ENCODE measurements at regions not wholly inside any gene's neighbourhood (a gene's known extent, or its start where the extent isn't known, plus 50 kb on each side); places are given as distances from the start of the nearest gene placed in this dataset.
"Not testable (repeated sequence)": the region's sequence is repeated elsewhere in the genome, so short reads cannot be mapped to it uniquely, and the experiment has no call there.

- FAIRE-seq, result no peak
Measured at GRCh38 chr6:130676077-130676772, 151.0 kb upstream of the SMLR1 start.

DNA sequence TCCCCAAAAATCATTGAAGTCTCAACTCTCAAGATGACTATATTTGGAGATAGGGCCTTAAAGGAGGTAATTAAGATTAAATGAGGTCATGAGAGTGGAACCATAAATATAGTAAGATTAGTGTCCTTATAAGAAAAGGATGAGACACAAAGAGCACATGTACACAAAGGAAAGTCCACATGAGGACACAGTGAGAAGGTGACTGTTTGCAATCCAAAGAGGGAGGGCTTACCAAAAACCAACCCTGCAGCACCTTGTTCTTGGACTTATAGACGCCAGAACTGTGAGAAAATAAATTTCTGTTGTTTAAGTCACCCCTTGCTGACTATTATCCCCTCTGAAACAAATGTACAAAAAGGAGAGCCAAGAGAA is 150.4 kb upstream of the SMLR1 start:
- FAIRE-seq, result no peak

- FAIRE-seq, result no peak
Measured at GRCh38 chr6:130677312-130677711, 149.9 kb upstream of the SMLR1 start.

DNA sequence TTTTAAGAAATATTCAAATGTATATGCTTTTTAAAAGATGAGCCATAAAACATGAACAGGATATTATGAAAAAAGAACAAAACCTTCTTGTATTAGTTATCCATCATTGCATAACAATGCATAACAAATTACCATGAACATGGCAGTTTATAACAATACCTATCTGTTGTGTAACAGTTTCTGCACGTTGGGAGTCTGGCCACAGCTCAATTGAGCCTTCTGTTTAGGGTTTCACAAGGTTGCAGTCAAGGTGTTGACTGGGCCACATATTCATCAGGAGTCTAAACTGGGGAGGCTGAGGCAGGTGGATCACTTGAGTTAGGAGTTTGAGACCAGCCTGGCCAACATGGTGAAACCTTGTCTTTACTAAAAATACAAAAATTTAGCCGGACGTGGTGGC is 149.4 kb upstream of the SMLR1 start:
- FAIRE-seq, result no peak

DNA sequence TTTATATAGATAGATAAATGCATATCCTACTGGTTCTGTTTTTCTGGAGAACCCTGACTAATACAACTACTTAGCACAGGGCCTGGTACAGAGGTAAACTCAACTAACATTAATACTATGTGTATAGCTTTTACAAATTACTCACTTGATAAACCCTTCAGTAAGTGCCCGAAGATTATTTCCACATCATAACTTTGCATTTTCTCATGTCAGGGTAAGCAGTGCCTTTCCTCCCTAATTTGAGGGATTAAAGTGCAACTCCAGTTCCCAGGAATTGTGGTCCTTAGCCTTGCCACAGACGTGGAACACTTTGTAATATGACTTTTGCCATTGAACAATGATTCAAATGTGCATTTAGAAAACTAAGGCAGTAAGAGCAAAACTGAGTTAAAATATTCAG is 147.5 kb upstream of the SMLR1 start:
- no peak for FAIRE-seq

DNA sequence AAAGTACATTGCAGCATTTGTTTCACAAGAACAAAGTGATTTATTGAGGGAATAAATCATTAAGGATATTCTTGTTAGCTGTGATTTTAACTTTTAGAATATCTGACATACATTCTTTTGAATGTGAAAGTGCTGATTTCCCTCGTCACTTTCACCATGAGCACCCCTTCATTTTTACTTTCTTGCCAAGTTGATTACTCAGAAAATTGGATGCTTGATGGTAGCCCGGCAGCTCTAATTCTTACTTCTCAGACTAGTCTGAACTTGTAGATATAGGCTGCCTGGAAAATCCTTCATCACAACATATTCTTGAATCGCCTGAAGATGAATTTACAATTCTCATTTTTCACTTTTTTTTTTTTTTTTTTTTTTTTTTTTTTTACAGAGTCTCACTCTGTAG is 147.1 kb upstream of the SMLR1 start:
- no peak for FAIRE-seq

- FAIRE-seq, result no peak
Measured at GRCh38 chr6:130681028-130681427, 146.2 kb upstream of the SMLR1 start.

DNA sequence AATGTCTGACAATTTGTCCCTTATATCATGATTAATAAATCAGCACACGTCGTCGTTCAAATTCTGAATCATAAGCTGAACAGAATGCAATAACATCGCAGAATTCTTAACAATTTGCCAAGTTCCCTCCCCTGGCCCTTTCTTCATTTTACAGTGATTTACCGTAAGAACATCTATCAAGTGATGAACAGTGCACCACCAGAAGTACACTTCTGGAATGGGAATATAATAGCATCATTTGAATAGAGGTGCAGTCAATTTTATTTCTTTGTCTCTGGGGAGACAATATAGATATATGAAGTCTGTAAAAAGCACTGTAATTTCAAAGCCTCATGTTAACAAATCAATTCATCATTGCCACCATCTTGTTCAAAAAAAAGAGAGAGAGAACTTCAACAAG is 145.1 kb upstream of the SMLR1 start:
- no peak for FAIRE-seq

DNA sequence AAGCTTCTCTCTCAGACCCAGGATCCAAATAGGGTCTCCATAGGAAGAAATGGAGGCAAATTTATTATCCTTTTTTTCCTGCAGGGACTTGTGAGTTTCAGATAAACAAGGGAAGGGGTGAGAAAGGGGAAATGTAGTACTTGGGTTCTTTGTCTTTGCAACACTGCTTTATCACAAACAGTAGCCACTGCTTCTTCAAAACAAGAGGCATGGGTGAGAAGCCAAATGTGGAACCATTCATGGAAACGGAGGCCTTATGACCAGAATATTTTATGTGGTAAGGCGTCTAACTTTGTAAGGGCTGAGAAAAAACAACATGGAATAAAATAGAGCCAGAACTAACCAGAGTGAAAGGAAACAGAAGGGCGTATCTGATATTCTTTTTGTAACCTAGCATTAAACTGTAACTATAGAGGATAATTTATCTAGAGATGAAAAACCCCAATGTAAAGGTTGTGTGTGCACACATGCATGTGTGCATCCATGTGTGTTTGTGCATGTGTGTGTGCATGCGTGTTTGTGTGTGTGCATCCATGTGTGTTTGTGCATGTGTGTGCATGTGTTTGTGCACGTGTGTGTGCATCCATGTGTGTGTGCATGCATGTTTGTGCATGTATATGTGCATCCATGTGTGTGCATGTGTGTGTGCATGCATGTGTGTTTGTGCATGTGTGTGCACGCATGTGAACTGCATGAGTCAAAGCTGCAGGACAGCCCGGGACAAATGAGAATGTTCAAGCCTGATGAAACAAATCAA is 143.3 kb upstream of the SMLR1 start:
- FAIRE-seq, result no peak

DNA sequence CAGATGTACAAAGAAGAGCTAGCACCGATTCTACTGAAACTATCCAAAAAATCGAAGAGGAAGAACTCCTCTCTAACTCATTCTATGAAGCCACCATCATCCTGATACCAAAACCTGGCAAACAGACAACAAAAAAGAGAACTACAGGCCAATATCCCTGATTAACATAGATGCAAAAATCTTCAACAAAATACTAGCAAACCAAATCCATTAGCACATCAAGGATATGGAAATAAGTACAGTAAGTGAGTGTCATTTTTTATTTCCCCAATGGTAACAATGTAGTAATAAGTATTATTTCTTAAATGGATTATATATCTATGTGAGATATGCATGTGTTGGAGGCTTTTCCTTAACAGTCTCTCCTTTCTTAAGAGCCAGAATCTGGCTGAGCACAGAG is 134.5 kb upstream of the SMLR1 start:
- FAIRE-seq, result no peak

- no peak for FAIRE-seq
Measured at GRCh38 chr6:130693944-130694343, 133.3 kb upstream of the SMLR1 start.

GRCh38 chr6:130694606-130695005 is 132.6 kb upstream of the SMLR1 start:
- FAIRE-seq, result no peak

DNA sequence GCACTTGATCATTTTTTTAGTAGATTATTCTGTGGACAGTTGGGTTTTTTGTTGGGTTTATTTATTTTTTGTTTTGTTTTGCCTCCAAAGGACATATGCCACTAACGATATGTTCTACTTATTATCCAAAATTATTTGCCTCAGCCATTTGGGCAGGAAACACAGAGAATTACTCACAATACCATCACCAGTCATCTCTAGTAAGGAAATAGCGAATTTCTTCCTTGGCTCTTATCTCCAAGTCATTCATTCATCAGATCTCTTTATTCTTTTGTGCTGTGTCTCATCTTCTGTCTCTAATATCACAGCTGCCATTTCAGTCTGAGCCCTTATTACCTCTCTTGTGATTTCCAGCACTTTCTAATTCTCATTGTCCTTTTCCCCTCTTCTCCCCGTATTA is 130.4 kb upstream of the SMLR1 start:
- FAIRE-seq, result no peak

DNA sequence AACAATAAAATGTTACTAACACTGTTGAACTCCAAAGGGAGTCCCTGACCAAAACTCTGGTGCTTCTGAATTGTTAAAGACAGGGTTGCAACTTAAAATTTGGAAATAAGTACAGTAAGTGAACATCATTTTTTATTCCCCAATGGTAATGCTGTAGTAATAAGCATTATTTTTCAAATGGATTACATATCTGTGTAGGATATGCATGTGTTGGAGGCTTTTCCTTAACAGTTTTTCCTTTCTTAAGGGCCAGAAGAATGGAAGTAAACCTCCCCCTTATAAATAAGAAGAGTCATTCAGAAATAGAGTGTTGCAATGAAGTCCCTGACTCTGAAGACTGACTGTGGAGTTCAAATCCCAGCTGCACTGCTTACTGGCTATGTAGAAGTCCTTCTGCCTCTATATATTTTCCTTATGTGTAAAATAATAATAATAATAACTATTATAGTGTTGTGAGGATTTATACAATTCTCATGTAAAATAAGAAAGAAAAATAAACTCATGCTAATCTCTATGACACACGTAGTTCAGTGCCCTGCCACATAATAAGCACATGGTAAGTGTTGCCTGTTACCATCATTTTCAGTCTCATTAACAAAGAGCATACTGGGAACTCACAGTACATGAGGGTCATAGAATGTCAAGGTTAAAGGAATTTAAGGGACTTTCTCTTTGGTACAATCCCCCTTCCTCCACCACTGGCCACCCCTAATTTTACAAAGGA is 129.8 kb upstream of the SMLR1 start:
- no peak for FAIRE-seq

DNA sequence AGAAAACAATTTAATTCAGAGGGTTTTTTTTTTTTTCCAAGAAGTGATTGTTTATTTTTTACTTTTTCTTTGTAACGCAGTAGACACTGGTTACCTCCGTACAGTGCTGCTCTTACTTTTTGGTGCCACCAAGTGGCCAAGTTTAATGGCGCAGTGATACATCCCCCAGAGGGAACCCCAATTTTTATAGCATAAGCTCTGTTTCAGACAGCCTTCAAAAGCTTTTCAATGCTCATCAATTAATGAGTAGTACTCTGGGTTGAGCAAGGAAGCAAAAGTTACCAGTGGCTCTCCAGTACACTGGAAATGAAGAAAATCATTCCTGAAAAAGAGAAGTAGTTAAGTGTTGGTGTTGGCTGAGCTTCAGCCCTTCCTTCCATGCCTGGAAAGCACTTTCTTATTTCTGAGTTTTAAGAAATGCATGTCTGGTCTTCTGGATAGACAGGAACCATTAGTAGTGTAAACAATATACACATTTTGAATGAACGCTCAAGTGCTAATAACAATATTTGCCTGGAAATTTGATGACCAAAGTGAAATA is 129.1 kb upstream of the SMLR1 start:
- FAIRE-seq, result no peak

DNA sequence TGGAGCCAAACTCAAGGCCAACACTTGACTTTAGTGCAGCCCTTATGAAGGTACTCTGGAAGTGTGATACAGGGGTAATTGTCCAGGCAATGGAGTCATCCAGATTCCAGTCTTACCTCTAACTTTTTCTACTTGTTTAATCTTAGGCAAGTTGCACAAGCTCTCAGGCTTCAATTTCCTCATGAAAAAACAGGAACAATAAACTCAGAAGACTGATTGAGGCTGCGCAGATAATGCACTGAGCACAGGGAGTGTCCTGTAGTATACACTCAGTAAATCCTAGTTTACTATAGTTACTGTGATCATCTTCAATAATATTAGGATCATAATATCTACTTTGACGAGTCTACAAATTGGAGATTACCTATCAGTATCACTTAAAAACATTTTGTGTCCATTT is 127.5 kb upstream of the SMLR1 start:
- no peak for FAIRE-seq

DNA sequence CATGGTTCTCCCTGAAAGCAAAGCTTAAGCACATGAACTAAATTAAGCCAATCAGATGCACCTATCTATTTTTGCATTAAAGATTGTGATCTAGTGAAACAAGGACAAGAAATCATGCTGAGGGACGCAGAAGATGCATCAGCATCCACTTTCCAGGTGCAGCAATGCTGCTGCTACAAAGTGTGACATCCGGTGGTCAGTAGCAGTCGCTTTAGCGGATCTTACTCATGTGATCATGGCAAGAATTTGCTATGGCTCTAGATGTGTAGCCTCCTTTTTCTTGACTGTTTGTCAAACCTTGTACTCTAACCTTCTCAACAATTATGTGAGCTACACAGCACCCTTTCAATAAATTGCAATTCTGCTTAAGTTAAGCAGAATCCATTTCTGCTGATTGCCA is 126.8 kb upstream of the SMLR1 start:
- FAIRE-seq, result no peak

- no peak for FAIRE-seq
Measured at GRCh38 chr6:130708338-130708737, 118.9 kb upstream of the SMLR1 start.

DNA sequence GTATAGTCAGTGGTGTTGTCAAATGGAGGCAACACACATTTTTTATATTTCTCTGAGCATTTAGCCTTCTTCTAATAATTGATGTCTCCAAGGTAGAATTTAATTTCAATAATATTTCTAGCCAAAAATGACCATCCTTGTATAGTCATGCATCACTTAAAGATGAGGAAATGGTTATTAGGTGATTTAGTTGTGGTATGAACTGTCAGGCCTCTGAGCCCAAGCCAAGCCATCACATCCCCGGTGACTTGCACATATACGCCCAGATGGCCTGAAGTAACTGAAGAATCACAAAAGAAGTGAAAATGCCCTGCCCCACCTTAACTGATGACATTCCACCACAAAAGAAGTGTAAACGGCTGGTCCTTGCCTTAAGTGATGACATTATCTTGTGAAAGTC is 115.6 kb upstream of the SMLR1 start:
- not testable (repeated sequence) for FAIRE-seq

DNA sequence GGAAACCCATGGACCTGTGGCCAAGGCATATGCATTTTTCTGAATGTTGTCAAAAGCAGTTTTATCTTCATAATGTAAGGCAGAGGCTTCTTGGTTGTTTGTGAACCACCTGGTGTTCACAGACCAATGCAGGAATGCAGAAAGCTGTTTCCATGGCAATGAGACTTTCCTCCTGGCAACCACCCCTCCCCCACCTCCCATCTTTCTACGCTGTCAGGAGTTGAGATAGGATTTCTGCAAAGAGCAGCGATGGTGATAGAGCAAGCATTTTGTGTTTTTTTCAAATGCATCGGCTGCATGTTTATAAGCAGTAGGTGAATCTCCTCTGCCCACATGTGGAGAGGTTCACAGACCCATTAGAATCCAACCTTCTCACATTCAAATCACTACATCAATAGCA is 114.1 kb upstream of the SMLR1 start:
- FAIRE-seq, result no peak

DNA sequence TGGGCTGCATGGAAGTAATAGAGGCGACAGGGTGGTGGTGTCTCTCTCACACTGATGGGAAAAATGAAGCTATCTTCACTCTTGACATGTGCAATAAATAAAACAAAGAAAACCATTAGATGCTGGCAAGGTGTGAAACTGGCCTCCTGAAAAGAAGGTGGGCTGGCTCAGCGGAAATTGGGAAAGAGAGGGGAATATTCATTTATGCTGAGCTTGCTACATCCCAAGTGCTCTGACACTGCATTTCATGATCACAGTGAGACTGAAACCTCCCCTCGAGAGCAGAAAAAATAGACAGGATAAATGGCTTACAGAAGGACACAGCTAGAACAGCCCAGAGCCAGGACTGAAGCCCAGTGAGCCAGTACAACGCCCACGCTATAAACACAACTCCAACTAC is 112.1 kb upstream of the SMLR1 start:
- FAIRE-seq, result no peak

- no peak for FAIRE-seq
Measured at GRCh38 chr6:130716466-130716865, 110.7 kb upstream of the SMLR1 start.

DNA sequence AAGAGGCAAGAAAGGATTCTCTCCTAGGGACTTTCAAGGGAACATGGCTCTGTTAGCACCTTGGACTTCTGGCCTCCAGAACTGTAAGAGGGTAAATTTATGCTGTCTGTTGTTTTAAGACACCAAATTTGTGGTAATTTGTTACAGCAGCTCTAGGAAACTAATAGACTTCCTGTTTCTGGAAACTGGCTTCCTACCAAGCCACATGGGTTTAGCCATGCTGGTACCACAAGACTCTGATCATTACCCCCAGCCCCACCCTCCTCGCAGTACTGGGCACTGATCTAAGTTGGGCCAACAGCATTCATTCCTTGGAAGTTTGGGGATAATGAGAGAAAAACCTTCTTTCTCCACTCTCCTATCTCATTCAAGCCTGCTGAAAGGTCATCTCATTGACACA is 109.5 kb upstream of the SMLR1 start:
- no peak for FAIRE-seq

Data from A204.1 (cell line).